HEK293 (cell line): ENCODE measurements at regions not wholly inside any gene's neighbourhood (a gene's known extent, or its start where the extent isn't known, plus 50 kb on each side); places are given as distances from the start of the nearest gene placed in this dataset.

ENCODE experiments used
- ZNF239 ChIP-seq: fragments of 450-650 bp; formaldehyde crosslinking; IDR thresholded peaks from 2 replicates; pipeline ENCODE4 v1.5.1; 2016; ENCODE audit warnings: missing biosample characterization, missing genetic modification characterization
- TF ChIP-seq, protein P1 (sequence below): fragments of 450-650 bp; formaldehyde crosslinking; IDR thresholded peaks from 2 replicates; pipeline ENCODE4 v1.5.1; 2016; ENCODE audit warnings: missing biosample characterization, missing genetic modification characterization

DNA sequence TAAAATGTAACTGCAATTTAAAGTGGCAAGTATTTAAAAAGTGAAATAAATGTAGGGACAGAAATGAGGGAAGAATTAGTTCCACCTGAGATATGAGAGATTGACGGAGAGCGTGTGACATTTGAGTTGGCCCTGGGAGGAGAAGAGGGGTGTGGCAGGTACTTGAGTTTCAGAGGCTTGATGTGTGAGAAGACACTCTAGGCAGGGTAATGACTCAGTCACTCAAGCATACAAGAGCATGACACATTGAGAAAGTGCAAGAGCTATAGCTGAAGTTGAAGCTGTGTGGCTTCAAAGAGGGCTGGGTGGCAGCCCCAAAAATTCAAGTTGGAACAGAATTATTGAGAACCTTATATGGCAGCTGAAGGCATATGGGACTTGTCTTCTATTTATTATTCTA lies 420.5 kb downstream of the SLITRK2 start:
- TF ChIP-seq ZNF239 (tag by site-specific recombination), result no peak
- TF ChIP-seq, protein P1, sequence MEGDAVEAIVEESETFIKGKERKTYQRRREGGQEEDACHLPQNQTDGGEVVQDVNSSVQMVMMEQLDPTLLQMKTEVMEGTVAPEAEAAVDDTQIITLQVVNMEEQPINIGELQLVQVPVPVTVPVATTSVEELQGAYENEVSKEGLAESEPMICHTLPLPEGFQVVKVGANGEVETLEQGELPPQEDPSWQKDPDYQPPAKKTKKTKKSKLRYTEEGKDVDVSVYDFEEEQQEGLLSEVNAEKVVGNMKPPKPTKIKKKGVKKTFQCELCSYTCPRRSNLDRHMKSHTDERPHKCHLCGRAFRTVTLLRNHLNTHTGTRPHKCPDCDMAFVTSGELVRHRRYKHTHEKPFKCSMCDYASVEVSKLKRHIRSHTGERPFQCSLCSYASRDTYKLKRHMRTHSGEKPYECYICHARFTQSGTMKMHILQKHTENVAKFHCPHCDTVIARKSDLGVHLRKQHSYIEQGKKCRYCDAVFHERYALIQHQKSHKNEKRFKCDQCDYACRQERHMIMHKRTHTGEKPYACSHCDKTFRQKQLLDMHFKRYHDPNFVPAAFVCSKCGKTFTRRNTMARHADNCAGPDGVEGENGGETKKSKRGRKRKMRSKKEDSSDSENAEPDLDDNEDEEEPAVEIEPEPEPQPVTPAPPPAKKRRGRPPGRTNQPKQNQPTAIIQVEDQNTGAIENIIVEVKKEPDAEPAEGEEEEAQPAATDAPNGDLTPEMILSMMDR (tag by site-specific recombination), result no peak
